HEK293 (cell line): ENCODE measurements at regions not wholly inside any gene's neighbourhood (a gene's known extent, or its start where the extent isn't known, plus 50 kb on each side); places are given as distances from the start of the nearest gene placed in this dataset.

Experiments
- CTCF ChIA-PET: fragments of 350-600 bp; formaldehyde crosslinking; extraction: SDS; loops from one replicate; lab custom pipeline; 2021; ENCODE audit warnings: antibody characterized with exemption; lab: Yijun Ruan, JAX
- POLR2A ChIA-PET: fragments of 300-600 bp; formaldehyde crosslinking; extraction: SDS; loops from one replicate; lab custom pipeline; 2020; ENCODE audit warnings: antibody characterized with exemption, inconsistent platforms; lab: Yijun Ruan, JAX
- H3K27ac ChIP-seq: fragments of 200-500 bp; sonication (Bioruptor generic); 2 replicates; pipeline ENCODE4 v1.5.1; 2014; ENCODE audit warnings: low read depth, low read length, control low read depth, inconsistent platforms; ENCODE audit errors: extremely low read depth
- H3K36me3 ChIP-seq, 2 experiments: fragments of 200-500 bp in 1 of 2; sonication (Bioruptor generic) in 1 of 2; 1 replicate in 1 of 2; 2 replicates in 1 of 2; pipeline ENCODE4 v1.5.1; 2014 to 2017; ENCODE audit warnings: inconsistent platforms in 2 of 2, low read length in 2 of 2; ENCODE audit not compliant: control insufficient read depth in 2 of 2, insufficient read depth in 1 of 2
- H3K4me1 ChIP-seq: fragments of 200-500 bp; sonication (Bioruptor generic); 2 replicates; pipeline ENCODE4 v1.5.1; 2014; ENCODE audit warnings: mild to moderate bottlenecking, low read length, inconsistent platforms; ENCODE audit not compliant: control insufficient read depth, insufficient read depth
- H3K4me3 ChIP-seq: 2 replicates; pipeline ENCODE4 v1.5.1; 2011; ENCODE audit warnings: low read depth, mild to moderate bottlenecking, control low read depth, low read length, moderate library complexity
- H3K9me3 ChIP-seq: fragments of 200-500 bp; sonication (Bioruptor generic); 2 replicates; pipeline ENCODE4 v1.5.1; 2014; ENCODE audit warnings: low read depth, low read length, inconsistent platforms; ENCODE audit not compliant: control insufficient read depth, insufficient read depth
- EGR2 ChIP-seq: fragments of 450-650 bp; formaldehyde crosslinking; IDR thresholded peaks from 2 replicates; pipeline ENCODE4 v1.5.1; 2016; ENCODE audit warnings: low read depth, missing biosample characterization, missing genetic modification characterization
- ELK4 ChIP-seq: IDR thresholded peaks from 2 replicates; pipeline ENCODE4 v1.6.1; 2011; ENCODE audit warnings: mild to moderate bottlenecking, low read depth, low read length, borderline replicate concordance
- FEZF1 ChIP-seq: fragments of 450-650 bp; formaldehyde crosslinking; IDR thresholded peaks from 2 replicates; pipeline ENCODE4 v1.5.1; 2016; ENCODE audit warnings: missing biosample characterization, missing genetic modification characterization
- KLF10 ChIP-seq: fragments of 450-650 bp; IDR thresholded peaks from 2 replicates; pipeline ENCODE4 v1.5.1; 2018; ENCODE audit warnings: missing biosample characterization, mild to moderate bottlenecking, missing genetic modification characterization
- PBX3 ChIP-seq: sonication (generic); formaldehyde crosslinking; IDR thresholded peaks from 2 replicates; pipeline ENCODE4 v1.8.1; 2022; ENCODE audit warnings: mild to moderate bottlenecking, moderate library complexity, missing genetic modification reagents
- PRDM2 ChIP-seq: fragments of 450-650 bp; formaldehyde crosslinking; IDR thresholded peaks from 2 replicates; pipeline ENCODE4 v1.5.1; 2016; ENCODE audit warnings: missing biosample characterization, missing genetic modification characterization, borderline replicate concordance
- ZNF211 ChIP-seq: fragments of 450-650 bp; formaldehyde crosslinking; IDR thresholded peaks from 2 replicates; pipeline ENCODE4 v1.5.1; 2016; ENCODE audit warnings: low read depth, missing biosample characterization, missing genetic modification characterization
- ZNF280D ChIP-seq: fragments of 450-650 bp; formaldehyde crosslinking; IDR thresholded peaks from 2 replicates; pipeline ENCODE4 v1.5.1; 2016; ENCODE audit warnings: missing biosample characterization, missing genetic modification characterization
- ZNF398 ChIP-seq: fragments of 450-650 bp; formaldehyde crosslinking; IDR thresholded peaks from 2 replicates; pipeline ENCODE4 v1.5.1; 2017; ENCODE audit warnings: missing biosample characterization, missing genetic modification characterization
- ZNF423 ChIP-seq: fragments of 450-650 bp; formaldehyde crosslinking; IDR thresholded peaks from 2 replicates; pipeline ENCODE4 v1.5.1; 2016; ENCODE audit warnings: missing biosample characterization, missing genetic modification characterization

- Histone ChIP-seq H3K27ac (no peak overlapping the region), H3K4me3 (no peak overlapping the region), H3K36me3 (no peaks in the 10 kb centered on the region), H3K4me1 (no peaks in the 10 kb centered on the region), H3K9me3 (no peaks in the 10 kb centered on the region)
- TF ChIP-seq PRDM2 (tag by site-specific recombination) (no peak), EGR2 (tag by site-specific recombination) (no peak), ZNF211 (tag by site-specific recombination) (no peak), KLF10 (tag by site-specific recombination) (no peak), ZNF398 (no peak), FEZF1 (tag by site-specific recombination) (no peak), ZNF423 (no peak), PBX3 (CRISPR knock-in tag) (no peak), ZNF280D (no peak), ELK4 (no peak)
- ChIA-PET POLR2A (no interaction called here), CTCF (no interaction called here)
Observed at GRCh38 chr10:131850383-131850870, 50.4 kb upstream of the PPP2R2D start.
